ENCODE measurements at regions not wholly inside any gene's neighbourhood (a gene's known extent, or its start where the extent isn't known, plus 50 kb on each side); places are given as distances from the start of the nearest gene placed in this dataset.

GRCh38 chr15:35657679-35658311 is 111.8 kb upstream of the DPH6 start:
- peak; percentile 61 to 89 for DNase-seq (ENCODE audit: low read depth in 2 of 2)
- no peak overlapping the region for H3K27ac ChIP-seq (ENCODE audit: insufficient read depth, low read length)
- H4K20me1 ChIP-seq (ENCODE audit: control insufficient read depth, extremely low read depth, insufficient read depth, low read length): no peaks in the 10 kb centered on the region
- TF ChIP-seq EZH2 (IDR thresholded peaks at IDR 0.05; ENCODE audit: low read length, missing control alignments) (no peak), CTCF (conservative IDR thresholded peaks at IDR 0.05 in 1 of 2, IDR thresholded peaks at IDR 0.05 in 1 of 2; ENCODE audit: low read depth in 1 of 2, low read length in 2 of 2) (no peak)
- H3K27me3 ChIP-seq (ENCODE audit: control insufficient read depth, insufficient read depth, low read length): no peaks in the 10 kb centered on the region
- no peaks in the 10 kb centered on the region for H3K9me3 ChIP-seq (ENCODE audit: control insufficient read depth, insufficient read depth, low read depth, low read length)
- peaks cover 2% of the 10 kb centered on the region for H3K4me1 ChIP-seq (ENCODE audit: control insufficient read depth, extremely low read depth, insufficient read depth, low read length)
- no peak overlapping the region for H3K9ac ChIP-seq (ENCODE audit: insufficient read depth, low read length)
- H3K4me3 ChIP-seq (replicated peaks in 1 of 4; ENCODE audit: control extremely low read depth in 1 of 4, insufficient read depth in 1 of 4, low read depth in 3 of 4, low read length in 4 of 4): no peak overlapping the region
- no peaks in the 10 kb centered on the region for H3K36me3 ChIP-seq (ENCODE audit: control insufficient read depth, insufficient read depth, low read length)
- no peaks in the 10 kb centered on the region for H3K79me2 ChIP-seq (ENCODE audit: control insufficient read depth, insufficient read depth, low read length)
- H3K4me2 ChIP-seq (ENCODE audit: extremely low read depth, insufficient read depth, low read length): no peak overlapping the region
- H2AFZ ChIP-seq (ENCODE audit: low read length): no peak overlapping the region

- no peak for DNase-seq (ENCODE audit: low read depth in 2 of 2)
- Histone ChIP-seq H3K4me1 (ENCODE audit: control insufficient read depth, extremely low read depth, insufficient read depth, low read length) (peaks cover 2% of the 10 kb centered on the region), H4K20me1 (ENCODE audit: control insufficient read depth, extremely low read depth, insufficient read depth, low read length) (no peaks in the 10 kb centered on the region), H3K9ac (ENCODE audit: insufficient read depth, low read length) (no peak overlapping the region), H3K9me3 (ENCODE audit: control insufficient read depth, insufficient read depth, low read depth, low read length) (no peaks in the 10 kb centered on the region), H3K4me2 (ENCODE audit: extremely low read depth, insufficient read depth, low read length) (no peak overlapping the region), H3K4me3 (replicated peaks in 1 of 4; ENCODE audit: control extremely low read depth in 1 of 4, insufficient read depth in 1 of 4, low read depth in 3 of 4, low read length in 4 of 4) (no peak overlapping the region), H3K79me2 (ENCODE audit: control insufficient read depth, insufficient read depth, low read length) (no peaks in the 10 kb centered on the region), H3K36me3 (ENCODE audit: control insufficient read depth, insufficient read depth, low read length) (no peaks in the 10 kb centered on the region), H3K27me3 (ENCODE audit: control insufficient read depth, insufficient read depth, low read length) (no peaks in the 10 kb centered on the region), H2AFZ (ENCODE audit: low read length) (no peak overlapping the region), H3K27ac (ENCODE audit: insufficient read depth, low read length) (no peak overlapping the region)
- TF ChIP-seq EZH2 (IDR thresholded peaks at IDR 0.05; ENCODE audit: low read length, missing control alignments) (no peak), CTCF (conservative IDR thresholded peaks at IDR 0.05 in 1 of 2, IDR thresholded peaks at IDR 0.05 in 1 of 2; ENCODE audit: low read depth in 1 of 2, low read length in 2 of 2) (no peak)
Observed at GRCh38 chr15:35663956-35664355, 118.0 kb upstream of the DPH6 start.

GRCh38 chr15:35665896-35666536 is 120.1 kb upstream of the DPH6 start:
- H4K20me1 ChIP-seq (ENCODE audit: control insufficient read depth, extremely low read depth, insufficient read depth, low read length): no peaks in the 10 kb centered on the region
- TF ChIP-seq CTCF (conservative IDR thresholded peaks at IDR 0.05 in 1 of 2, IDR thresholded peaks at IDR 0.05 in 1 of 2; ENCODE audit: low read depth in 1 of 2, low read length in 2 of 2) (no peak), EZH2 (IDR thresholded peaks at IDR 0.05; ENCODE audit: low read length, missing control alignments) (no peak)
- no peak overlapping the region for H3K27ac ChIP-seq (ENCODE audit: insufficient read depth, low read length)
- H3K4me1 ChIP-seq (ENCODE audit: control insufficient read depth, extremely low read depth, insufficient read depth, low read length): peaks cover 2% of the 10 kb centered on the region
- H3K79me2 ChIP-seq (ENCODE audit: control insufficient read depth, insufficient read depth, low read length): no peaks in the 10 kb centered on the region
- no peak for DNase-seq (ENCODE audit: low read depth in 2 of 2)
- H3K9me3 ChIP-seq (ENCODE audit: control insufficient read depth, insufficient read depth, low read depth, low read length): no peaks in the 10 kb centered on the region
- no peak overlapping the region for H3K9ac ChIP-seq (ENCODE audit: insufficient read depth, low read length)
- no peak overlapping the region for H3K4me2 ChIP-seq (ENCODE audit: extremely low read depth, insufficient read depth, low read length)
- H3K36me3 ChIP-seq (ENCODE audit: control insufficient read depth, insufficient read depth, low read length): no peaks in the 10 kb centered on the region
- peak overlapping the region; percentile 36 for H2AFZ ChIP-seq (ENCODE audit: low read length)
- H3K4me3 ChIP-seq (replicated peaks in 1 of 4; ENCODE audit: control extremely low read depth in 1 of 4, insufficient read depth in 1 of 4, low read depth in 3 of 4, low read length in 4 of 4): no peak overlapping the region
- H3K27me3 ChIP-seq (ENCODE audit: control insufficient read depth, insufficient read depth, low read length): no peaks in the 10 kb centered on the region
